ENCODE measurements at regions not wholly inside any gene's neighbourhood (a gene's known extent, or its start where the extent isn't known, plus 50 kb on each side); places are given as distances from the start of the nearest gene placed in this dataset.

DNA sequence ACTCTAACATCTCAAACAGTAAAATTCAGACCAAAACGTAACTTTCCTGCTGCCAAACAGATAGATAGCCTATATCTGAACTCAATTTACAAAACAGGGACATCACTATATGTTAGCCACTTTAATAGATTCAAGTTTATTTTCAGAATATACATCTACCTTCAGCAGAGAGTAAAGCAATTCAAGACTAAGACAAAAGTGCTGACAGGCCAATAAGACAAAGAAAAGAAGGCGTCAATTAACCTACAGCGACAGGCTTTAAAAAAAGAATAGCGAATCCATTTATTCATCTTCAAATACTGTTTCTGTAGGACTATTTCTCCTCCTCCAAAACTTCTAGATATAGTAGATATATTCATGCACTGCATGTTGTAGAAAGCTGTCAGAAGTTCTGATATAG is 333.0 kb downstream of the GRB14 start:
- DNase-seq = no peak

DNA sequence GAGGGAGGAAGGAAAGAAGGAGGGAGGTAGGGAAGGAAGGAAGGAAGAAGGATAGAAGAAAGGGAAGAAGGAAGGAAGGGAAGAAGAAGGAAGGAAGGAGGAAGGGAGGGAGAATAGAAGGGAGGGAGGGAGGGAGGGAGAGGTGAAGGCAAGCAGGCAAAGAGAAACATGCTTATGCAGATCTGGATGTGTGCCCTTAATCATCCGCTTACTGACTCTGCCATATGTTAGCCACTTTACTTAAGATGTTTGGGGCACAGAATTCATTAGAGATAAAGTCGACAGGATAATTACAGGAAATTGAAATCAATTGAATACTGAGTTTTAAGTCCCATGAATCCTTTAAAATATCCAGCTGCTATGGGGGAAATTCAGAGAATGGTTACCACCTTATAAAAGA is 334.2 kb downstream of the GRB14 start:
- no peak for DNase-seq

DNA sequence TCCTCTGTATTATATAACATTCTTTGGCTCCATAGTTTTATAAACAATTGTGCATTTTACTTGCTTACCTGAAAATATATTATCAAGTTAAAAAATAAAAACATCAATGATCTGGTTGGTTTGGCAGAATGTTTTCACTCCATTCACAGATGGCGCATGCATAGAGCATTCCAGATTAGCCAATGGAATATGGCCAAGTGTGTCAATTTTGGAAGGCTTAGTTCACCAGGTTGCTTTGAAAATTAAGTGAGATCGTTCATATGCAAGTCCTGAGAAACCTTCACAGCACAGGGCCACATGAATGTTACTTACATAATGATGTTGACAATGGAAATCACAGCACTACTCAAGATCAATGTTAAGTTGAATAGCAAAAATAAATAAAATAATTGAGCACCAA is 335.7 kb downstream of the GRB14 start:
- DNase-seq = no peak

GRCh38 chr2:164281896-164282295 is 339.4 kb downstream of the GRB14 start:
- DNase-seq = no peak

- DNase-seq = no peak
These were observed 345.6 kb downstream of the GRB14 start for GRCh38 chr2:164275659-164276058.

DNA sequence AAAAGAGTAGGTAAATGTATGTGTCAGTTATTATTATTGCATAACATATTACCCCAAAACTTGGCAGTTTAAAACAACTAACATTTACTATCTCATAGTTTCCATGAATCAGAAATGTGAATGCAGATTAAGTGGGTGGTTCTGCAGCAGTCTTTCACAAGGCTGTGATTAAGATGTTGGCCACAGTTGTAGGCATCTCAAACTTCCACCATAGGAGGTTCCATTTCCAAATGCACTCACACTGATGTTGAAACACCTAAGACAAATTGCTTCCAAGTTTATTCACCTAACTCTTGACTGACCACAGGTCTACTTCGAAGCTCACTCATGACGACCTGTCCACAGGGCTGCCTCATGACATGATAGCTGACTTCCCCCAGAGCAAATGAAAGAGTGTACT is 360.8 kb downstream of the GRB14 start:
- DNase-seq = no peak

DNA sequence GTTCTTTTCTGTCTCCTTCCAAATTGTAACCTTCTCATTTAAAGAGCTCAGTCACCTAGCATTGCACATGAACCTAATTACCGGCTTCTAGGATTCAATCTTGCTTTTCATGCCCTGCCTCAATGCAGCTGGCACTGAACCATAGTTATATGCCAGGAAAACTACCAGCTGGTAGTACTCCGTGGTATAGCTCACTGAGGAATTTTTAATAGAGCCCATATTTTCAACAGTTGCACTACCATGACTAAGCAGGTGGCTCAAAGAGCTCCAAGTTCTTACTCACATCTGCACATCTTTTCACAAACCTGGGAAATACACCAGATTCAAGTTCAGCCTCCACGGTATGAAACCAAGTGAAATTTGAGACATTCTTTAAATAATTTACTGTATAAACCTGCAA is 363.5 kb downstream of the GRB14 start:
- no peak for DNase-seq

GRCh38 chr2:164252568-164253287 is 368.6 kb downstream of the GRB14 start:
- no peak for DNase-seq

DNA sequence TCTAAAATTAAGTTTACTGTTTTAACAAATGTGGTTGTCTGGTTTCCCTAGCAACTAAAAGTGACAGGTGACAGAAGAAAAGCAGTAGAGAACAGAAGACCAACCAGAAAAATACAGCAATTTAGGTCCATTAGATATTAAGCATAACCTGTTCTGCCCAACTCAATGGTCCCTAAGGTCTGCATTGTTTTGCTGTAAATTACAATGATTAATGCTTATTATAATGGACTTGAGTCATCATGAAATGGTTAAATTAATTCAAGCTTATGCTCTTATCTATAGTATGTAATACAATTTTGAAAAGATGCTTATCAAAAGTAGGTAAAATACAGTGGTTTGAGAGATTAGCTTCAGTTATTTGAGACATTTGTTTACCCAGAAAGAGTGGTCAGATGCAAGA is 378.0 kb downstream of the GRB14 start:
- DNase-seq = no peak

DNA sequence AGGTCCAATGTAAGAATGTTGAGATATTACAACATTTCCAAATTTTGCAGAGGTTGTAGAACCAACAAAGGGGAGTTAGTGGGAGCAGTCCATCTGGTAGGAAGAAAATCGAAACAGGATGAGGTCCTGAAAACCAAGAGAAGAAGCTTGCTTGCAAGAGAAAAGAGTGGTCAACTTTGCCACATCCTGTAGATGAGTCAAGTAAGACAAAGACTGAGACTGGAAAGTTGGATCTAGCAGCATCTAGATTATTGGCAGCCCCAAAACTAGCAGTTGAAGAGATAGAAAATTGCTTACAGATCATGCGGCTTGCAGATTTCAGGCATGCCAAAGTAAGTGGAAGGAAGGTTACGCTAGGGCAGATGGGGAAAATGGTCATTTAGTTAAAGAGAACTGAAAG is 378.9 kb downstream of the GRB14 start:
- DNase-seq = no peak

- DNase-seq = no peak
These were observed 387.2 kb downstream of the GRB14 start for GRCh38 chr2:164234074-164234473.

GRCh38 chr2:164224007-164224406 is 397.3 kb downstream of the GRB14 start:
- DNase-seq = no peak

DNA sequence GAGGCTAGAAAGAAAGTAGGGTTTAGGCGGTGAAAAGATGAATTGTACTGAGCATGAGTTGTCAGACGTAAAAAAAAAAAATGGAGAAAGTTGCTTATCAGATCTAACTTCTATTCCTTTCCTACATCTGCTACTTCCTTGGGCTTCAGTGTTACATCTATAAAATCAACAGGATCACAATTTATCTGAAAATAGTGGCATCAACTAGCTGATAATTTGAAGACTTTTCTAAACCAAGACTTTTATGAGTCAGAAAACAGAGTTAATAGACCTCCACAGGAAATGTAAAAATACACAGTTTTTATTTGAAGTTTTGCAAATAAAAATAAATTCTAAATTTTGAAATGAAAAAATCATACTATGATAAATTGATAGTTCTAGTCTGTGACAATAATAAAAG is 399.8 kb downstream of the GRB14 start:
- DNase-seq = no peak

- no peak for DNase-seq
These were observed 401.0 kb downstream of the GRB14 start for GRCh38 chr2:164220265-164220664.

- DNase-seq = no peak
These were observed 407.4 kb downstream of the GRB14 start for GRCh38 chr2:164213916-164214315.

GRCh38 chr2:164205347-164205746 is 415.9 kb downstream of the GRB14 start:
- no peak for DNase-seq

DNA sequence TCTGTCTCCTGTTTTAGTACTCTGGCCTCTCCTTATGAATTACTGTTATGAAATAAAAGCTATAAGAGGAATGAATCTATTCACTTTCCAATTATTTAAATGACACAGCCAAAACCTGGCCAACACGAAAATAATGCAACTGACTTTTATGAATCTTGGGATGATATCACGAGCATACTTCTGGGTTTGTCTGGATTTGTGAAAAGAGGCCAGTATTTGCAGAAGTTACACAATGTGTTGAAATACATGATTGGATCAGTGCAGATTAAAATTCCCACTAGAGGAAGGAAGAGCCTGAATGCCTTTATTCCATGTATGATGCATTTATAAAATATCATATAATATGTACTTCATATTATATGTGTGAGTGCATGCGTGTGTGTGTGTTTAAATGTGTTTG is 418.2 kb downstream of the GRB14 start:
- no peak for DNase-seq

DNA sequence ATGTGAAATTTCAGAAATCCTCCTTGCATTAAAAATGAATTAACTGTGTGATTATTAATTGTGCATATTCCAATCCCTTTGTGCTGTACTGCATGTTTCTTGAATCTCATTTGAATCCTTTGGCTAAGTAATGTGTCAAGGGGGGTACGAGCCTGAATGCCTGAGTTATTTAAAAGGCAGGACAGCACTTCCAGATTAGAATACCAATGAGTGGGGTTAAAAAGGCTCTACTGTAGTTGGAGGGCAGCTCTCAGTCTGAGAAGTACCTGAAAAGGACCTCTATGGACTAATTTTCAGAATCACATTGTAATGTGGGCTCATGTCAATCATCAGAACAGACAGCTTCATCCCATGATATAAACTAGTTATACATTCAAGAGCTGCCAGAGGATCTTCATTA is 423.0 kb downstream of the GRB14 start:
- no peak for DNase-seq

DNA sequence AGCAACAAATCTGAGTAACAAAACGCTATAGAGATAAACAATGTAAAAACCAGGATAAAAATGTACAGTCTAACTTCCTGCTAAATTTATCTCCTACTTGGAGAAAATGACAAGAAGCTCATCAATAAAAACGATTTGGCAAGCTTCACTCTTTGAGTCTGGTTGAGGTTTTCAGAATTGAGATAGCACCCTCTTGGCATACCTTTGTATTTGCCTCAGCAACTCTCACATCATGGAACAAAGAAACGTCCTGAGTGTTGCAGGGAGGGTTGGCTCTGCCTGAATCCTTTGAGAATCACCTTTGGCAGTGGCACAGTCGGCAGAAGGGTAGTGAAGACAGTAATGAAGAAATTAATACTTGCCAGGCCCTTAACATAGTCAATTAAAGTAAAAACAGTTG is 430.6 kb downstream of the GRB14 start:
- DNase-seq = no peak

DNA sequence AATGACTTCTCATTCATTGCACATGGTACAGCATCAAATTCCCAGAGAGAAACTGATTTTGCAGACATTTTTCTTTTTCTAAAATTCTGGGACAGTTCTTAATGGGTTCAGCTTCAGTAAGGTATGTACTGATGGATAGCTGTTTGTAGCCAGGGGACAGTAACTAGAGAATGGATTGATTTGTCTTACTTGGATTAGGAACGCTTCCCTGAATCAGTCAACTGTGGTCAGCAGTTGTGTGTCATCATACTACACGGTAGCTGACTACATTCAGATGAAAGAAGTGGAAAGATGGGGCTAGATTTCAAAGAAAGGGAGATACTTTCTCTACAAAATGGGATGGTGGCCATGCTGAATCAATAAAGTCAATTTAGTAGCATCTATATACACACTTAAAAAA is 431.4 kb downstream of the GRB14 start:
- DNase-seq = no peak

DNA sequence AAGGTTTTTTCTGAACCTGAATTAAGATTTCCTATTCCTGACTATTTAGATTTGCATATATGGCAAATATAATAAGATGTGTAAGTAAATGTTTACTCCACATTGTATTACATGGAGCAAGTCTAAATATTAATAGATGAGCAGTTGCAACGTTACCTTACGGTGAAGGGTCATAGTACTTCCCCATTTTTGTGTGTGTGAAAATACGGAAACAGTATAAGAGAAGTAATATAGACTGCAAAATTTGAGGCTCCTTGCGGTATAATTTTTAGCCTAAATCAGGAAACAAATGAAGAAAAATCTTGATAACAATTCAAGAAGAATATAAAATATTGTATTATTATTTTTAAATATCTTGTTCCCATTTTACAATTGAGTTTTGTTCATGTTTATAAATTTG is 434.2 kb downstream of the GRB14 start:
- DNase-seq = no peak

- no peak for DNase-seq
These were observed 434.7 kb downstream of the GRB14 start for GRCh38 chr2:164186591-164186990.

DNA sequence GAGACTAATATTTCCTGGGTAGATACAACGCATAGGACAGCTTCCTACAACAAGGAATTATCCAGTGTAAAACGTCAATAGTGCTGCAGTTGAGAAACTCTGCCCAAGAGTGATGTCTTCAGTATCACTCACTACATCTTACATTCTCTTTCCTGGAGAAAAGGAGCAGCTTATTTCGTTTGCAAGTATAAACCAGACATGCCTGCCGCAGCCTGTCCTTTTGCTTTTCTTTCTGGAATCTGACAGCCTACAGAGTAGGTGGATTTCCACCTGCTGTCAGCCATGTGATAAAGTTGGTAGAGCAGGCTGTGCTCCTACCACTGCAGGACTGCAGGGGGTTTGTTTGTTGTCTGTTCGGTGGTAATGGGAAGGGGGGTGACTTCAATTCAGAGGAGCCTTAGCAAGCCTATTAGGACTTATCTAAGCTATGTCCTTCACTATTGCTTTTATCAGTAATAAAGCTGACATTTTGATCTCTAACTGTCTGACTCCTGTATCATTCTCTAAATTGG is 439.1 kb downstream of the GRB14 start:
- no peak for DNase-seq

DNA sequence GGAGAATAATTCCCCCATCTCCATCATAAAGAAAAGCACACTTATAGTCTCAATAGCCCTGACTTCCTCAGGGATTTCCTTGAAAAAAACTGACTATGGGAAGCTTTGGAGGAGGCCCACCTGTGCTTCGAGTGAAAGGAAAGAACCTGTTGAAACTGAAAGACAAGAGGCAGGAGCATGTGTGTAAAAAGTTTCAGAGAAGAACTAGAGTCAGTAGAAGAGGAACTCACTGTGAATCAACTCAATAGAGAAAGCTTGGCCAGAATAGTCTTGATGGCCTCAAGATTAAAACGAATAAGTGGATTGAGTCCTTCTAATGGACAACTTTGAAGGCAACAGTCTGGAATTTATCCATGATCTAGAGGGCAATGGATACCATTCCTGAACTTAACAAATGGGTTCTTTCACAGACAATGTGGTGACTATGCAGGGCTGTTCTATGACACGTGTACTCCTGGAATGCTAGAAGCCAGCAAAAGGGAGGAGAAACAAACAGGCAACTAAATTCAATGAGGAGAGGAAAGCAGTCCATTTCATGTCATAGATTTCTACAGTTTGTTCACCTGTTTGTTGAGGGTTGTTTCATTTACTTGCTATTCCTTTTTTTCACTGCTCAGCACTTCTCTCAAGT is 442.3 kb downstream of the GRB14 start:
- DNase-seq = no peak

DNA sequence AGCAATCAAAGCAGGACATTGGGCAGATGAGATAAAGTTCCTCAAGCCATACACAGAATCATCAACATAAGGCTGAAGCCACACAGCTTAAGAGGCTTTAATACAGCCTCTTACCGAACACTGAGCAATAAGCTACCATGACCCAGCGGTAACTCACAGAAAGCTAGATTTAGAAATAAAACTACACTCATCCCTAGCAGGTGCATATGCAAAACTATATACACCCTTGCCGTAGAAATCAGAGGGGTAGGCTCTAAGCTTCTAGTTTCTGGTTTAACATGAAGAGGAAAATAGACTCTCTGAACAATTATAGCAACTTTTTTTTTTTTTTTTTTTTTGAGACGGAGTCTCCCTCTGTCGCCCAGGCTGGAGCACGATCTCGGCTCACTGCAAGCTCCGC is 428.8 kb upstream of the FIGN start:
- no peak for DNase-seq
